Gastrocnemius medialis (tissue), 4 donors: ENCODE measurements at regions not wholly inside any gene's neighbourhood (a gene's known extent, or its start where the extent isn't known, plus 50 kb on each side); places are given as distances from the start of the nearest gene placed in this dataset.
"Not testable (repeated sequence)": the region's sequence is repeated elsewhere in the genome, so short reads cannot be mapped to it uniquely, and the experiment has no call there.

Experiments
- ATAC-seq, 2 donors: fragments of 150-250 bp; one replicate each; pipeline ENCODE4 v1.9.1; 2016
- DNase-seq, 2 donors: peaks; one replicate each; pipeline ENCODE4 v3.0.0-alpha.2; 2019
- H3K27ac ChIP-seq, 4 donors: fragments of 200-600 bp; sonication (generic); 1 replicate in 1 of 4; 2 replicates in 3 of 4; pipeline ENCODE4 v1.5.1; 2016 to 2018; ENCODE audit warnings: mild to moderate bottlenecking in 2 of 4, moderate library complexity in 1 of 4
- H3K27me3 ChIP-seq, 3 donors: fragments of 200-600 bp; sonication (generic) in 2 of 3; 1 replicate in 1 of 3; 2 replicates in 2 of 3; pipeline versions ENCODE4 v1.5.1 to v1.6.0; 2016 to 2019; ENCODE audit warnings: mild to moderate bottlenecking in 1 of 3, moderate library complexity in 1 of 3
- H3K36me3 ChIP-seq, 2 donors: fragments of 200-600 bp; sonication (generic) in 1 of 2; one replicate each; pipeline ENCODE4 v1.5.1; 2017 to 2018
- H3K4me1 ChIP-seq, 2 donors: fragments of 200-600 bp; sonication (generic) in 1 of 2; one replicate each; pipeline ENCODE4 v1.5.1; 2016 to 2017; ENCODE audit warnings: mild to moderate bottlenecking in 2 of 2
- H3K4me3 ChIP-seq, 4 donors: fragments of 200-600 bp; sonication (generic) in 3 of 4; 1 replicate in 1 of 4; 2 replicates in 3 of 4; pipeline ENCODE4 v1.5.1; 2016 to 2019; ENCODE audit warnings: mild to moderate bottlenecking in 2 of 4
- H3K9me3 ChIP-seq, 3 donors: fragments of 200-600 bp; sonication (generic) in 2 of 3; 1 replicate in 1 of 3; 2 replicates in 2 of 3; pipeline ENCODE4 v1.5.1; 2016 to 2019
- POLR2A ChIP-seq, 2 donors: fragments of 450-650 bp; IDR thresholded peaks; one replicate each; pipeline ENCODE4 v1.6.1; 2017; ENCODE audit warnings: antibody characterized with exemption in 2 of 2, mild to moderate bottlenecking in 2 of 2, moderate library complexity in 2 of 2
- in situ Hi-C, 4 donors: fragments of 200-750 bp; cut with MboI; loops; one replicate each; pipeline versions ENCODE4 v1.15.0 to v1.8.0; 2017; ENCODE audit warnings: low sequenced_read_pairs in 4 of 4
- intact Hi-C: fragments of 100-400 bp; cut with DNase I; formaldehyde crosslinking; loops from one replicate; pipeline ENCODE4 v1.15.1; 2023; ENCODE audit warnings: low total_unique reads
- TF ChIP-seq, protein P1 (sequence below), 5 experiments: fragments of 450-650 bp in 3 of 5; fragments of 200-600 bp in 2 of 5; sonication (generic) in 2 of 5; IDR thresholded peaks in 4 of 5; conservative IDR thresholded peaks in 1 of 5; 1 replicate in 4 of 5; 2 replicates in 1 of 5; pipeline ENCODE4 v1.5.1; 2016 to 2019; ENCODE audit warnings: antibody characterized with exemption in 5 of 5, mild to moderate bottlenecking in 3 of 5, moderate library complexity in 3 of 5

GRCh38 chr21:27954543-27955165 lies 987.8 kb upstream of the ADAMTS5 start:
- intact Hi-C loops (no loop called here), in situ Hi-C loops (no loop called here)
- H3K4me3 ChIP-seq: no peak overlapping the region
- DNase-seq (no peak), ATAC-seq (no peak)
- TF ChIP-seq, protein P1, sequence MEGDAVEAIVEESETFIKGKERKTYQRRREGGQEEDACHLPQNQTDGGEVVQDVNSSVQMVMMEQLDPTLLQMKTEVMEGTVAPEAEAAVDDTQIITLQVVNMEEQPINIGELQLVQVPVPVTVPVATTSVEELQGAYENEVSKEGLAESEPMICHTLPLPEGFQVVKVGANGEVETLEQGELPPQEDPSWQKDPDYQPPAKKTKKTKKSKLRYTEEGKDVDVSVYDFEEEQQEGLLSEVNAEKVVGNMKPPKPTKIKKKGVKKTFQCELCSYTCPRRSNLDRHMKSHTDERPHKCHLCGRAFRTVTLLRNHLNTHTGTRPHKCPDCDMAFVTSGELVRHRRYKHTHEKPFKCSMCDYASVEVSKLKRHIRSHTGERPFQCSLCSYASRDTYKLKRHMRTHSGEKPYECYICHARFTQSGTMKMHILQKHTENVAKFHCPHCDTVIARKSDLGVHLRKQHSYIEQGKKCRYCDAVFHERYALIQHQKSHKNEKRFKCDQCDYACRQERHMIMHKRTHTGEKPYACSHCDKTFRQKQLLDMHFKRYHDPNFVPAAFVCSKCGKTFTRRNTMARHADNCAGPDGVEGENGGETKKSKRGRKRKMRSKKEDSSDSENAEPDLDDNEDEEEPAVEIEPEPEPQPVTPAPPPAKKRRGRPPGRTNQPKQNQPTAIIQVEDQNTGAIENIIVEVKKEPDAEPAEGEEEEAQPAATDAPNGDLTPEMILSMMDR (IDR thresholded peaks at IDR 0.05 in 4 of 5, conservative IDR thresholded peaks at IDR 0.05 in 1 of 5): no peak
- TF ChIP-seq POLR2A (IDR thresholded peaks at IDR 0.05): no peak
- H3K36me3 ChIP-seq: no peaks in the 10 kb centered on the region
- H3K27me3 ChIP-seq: no peaks in the 10 kb centered on the region
- H3K9me3 ChIP-seq: no peaks in the 10 kb centered on the region
- no peak overlapping the region for H3K27ac ChIP-seq
- no peaks in the 10 kb centered on the region for H3K4me1 ChIP-seq

DNA sequence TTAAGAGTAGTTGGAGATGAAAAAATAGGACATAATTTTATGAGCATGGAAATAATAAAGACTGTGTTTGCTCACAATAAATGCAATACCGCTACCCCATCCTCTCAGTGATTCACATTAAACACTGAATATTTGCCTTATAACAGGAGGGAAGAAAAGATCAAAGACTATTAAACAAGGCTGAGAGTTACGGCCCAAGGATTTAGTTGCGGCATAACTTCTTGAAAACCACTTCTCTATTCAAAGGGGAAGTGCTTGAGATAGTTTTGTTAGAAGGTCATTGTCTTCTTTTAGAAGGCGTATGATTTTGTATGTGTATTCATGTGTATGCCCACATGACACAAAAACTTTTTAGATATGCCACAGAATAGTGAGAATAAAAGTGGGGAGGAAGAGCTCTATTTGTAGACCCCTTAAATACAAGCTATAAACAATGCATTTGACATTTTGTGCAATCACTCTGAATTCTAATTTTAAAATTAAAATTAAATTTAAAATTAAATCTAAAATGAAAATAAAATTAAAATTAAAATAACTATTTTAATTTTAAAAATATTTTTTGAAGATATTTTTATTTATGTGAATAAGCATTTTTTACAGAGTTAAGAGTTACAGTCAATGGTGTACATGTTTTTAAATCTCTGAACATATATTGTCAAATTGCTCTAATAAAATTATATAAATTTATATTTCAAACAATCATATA lies 986.6 kb upstream of the ADAMTS5 start:
- H3K27me3 ChIP-seq: no peaks in the 10 kb centered on the region
- in situ Hi-C loops: no loop called here

GRCh38 chr21:27949093-27949492 lies 982.2 kb upstream of the ADAMTS5 start:
- intact Hi-C loops, ATAC-seq, H3K27ac ChIP-seq, H3K36me3 ChIP-seq, H3K9me3 ChIP-seq, in situ Hi-C loops, DNase-seq, H3K4me3 ChIP-seq, H3K27me3 ChIP-seq, H3K4me1 ChIP-seq: not testable (repeated sequence)

More for the DNA sequence above, 986.6 kb upstream of the ADAMTS5 start:
- ATAC-seq (no peak), DNase-seq (no peak)
- H3K27ac ChIP-seq: no peak overlapping the region
- no peaks in the 10 kb centered on the region for H3K4me1 ChIP-seq
- intact Hi-C loops: no loop called here
- TF ChIP-seq, protein P1 (IDR thresholded peaks at IDR 0.05 in 4 of 5, conservative IDR thresholded peaks at IDR 0.05 in 1 of 5): no peak
- no peak for TF ChIP-seq POLR2A (IDR thresholded peaks at IDR 0.05)
- H3K36me3 ChIP-seq: no peaks in the 10 kb centered on the region
- H3K4me3 ChIP-seq: no peak overlapping the region
- H3K9me3 ChIP-seq: no peaks in the 10 kb centered on the region

DNA sequence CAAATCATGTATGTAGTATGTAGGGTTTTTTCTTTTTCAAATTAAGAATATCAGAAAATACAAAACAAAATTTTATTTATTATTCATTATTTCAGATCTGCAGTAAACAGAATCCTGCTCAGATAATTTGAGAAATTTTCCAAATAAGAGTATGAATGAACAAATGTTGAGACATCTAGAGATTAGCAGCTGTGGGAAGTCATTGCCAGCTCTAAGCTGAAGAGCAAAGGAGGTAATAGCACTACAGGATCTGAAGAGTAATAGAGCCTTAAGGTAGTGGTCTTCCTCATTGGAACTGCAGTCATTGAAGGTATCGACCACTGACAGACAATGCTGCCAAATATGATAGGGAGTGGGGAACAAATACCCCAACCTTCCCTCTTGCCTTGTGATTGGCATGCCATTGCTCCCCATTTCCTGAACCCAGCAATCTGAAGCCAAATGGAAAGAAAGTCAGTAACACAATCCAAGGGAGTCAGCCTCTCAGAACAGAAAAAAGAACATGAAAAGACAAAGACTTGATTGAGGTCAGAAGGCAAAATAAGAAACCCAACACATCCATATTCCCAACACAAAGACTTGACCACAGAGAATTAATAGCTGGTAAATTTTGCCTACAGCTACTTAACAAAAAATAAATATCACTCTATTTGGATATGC lies 963.4 kb upstream of the ADAMTS5 start:
- H3K4me3 ChIP-seq, H3K27me3 ChIP-seq, H3K36me3 ChIP-seq, DNase-seq, in situ Hi-C loops, H3K9me3 ChIP-seq, H3K27ac ChIP-seq, H3K4me1 ChIP-seq, ATAC-seq, intact Hi-C loops: not testable (repeated sequence)

DNA sequence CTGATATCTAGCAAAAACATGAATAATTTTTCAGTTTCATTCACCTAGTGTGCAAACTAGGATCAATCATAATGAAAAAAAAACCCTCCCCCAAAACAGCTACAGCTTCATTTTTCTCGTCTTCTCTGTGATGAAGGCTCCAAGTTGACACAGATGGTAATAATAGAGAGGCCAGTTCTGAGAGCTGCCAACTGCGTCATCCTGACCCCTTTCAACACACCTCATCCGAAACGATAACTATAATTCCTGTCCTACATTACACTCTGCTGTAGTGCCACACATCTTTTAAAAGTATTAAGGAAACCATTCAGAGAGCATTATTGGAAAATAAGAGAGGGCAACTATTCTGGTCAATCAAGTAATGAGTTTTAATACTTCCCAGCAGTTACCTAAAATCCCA lies 962.3 kb upstream of the ADAMTS5 start:
- H3K9me3 ChIP-seq, H3K27ac ChIP-seq, intact Hi-C loops, H3K27me3 ChIP-seq, H3K36me3 ChIP-seq, H3K4me3 ChIP-seq, H3K4me1 ChIP-seq, in situ Hi-C loops, ATAC-seq: not testable (repeated sequence)
- peak in 1 of 2 donors; percentile 33 for DNase-seq

DNA sequence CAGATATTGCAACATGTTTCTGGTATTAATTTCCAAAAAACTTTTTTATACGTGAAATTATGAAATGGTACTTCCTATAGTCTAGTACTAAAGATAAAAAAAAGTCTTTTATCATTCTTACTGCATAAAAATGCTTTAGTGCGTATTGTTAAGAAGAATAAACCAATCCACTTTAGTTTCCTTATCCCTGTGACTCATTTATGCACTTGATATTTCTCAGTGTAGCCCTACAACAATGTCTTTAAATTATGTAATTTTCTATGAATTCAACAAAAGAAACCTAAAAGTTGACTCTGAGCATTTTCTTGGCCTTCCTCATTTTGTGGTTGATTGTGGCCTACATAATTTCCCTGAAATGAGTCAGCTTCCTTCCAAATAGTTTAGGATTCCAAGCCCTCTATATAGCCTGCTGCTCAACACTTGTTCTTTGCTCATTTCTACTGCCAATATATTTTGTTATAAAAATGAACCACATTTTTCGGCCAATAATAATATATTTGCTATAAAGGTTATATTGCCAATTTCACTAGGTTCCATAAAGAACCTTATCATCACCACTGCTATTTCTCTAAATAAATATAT lies 961.7 kb upstream of the ADAMTS5 start:
- H3K27ac ChIP-seq, intact Hi-C loops, ATAC-seq, H3K36me3 ChIP-seq, in situ Hi-C loops, H3K27me3 ChIP-seq, H3K9me3 ChIP-seq, H3K4me3 ChIP-seq, DNase-seq, H3K4me1 ChIP-seq: not testable (repeated sequence)

- DNase-seq, H3K9me3 ChIP-seq, in situ Hi-C loops, H3K27ac ChIP-seq, ATAC-seq, H3K27me3 ChIP-seq, H3K4me3 ChIP-seq, intact Hi-C loops, H3K36me3 ChIP-seq, H3K4me1 ChIP-seq: not testable (repeated sequence)
Observed at GRCh38 chr21:27921421-27921820, 954.5 kb upstream of the ADAMTS5 start.

DNA sequence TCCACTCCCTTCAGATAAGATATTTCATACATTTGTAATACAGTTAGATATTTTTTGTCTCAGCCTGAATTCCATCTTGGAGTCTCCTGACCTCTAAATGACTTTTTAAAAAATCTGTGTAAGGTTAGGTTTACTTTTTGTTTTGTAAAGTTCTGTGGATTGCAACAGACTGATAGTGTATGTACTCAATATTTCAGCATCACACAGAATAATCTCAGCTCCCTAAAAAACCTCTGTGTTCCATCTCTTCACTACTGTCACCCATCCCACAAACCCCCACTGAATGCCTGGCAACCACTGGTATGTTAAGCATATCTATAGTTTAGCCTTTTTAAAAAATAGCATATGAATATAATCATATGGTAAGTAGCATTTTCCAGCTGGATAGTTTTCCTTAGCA lies 951.1 kb upstream of the ADAMTS5 start:
- DNase-seq, H3K27me3 ChIP-seq, H3K4me3 ChIP-seq, H3K36me3 ChIP-seq, H3K27ac ChIP-seq, H3K9me3 ChIP-seq, intact Hi-C loops, in situ Hi-C loops, H3K4me1 ChIP-seq, ATAC-seq: not testable (repeated sequence)

GRCh38 chr21:27916326-27916725 lies 949.4 kb upstream of the ADAMTS5 start:
- in situ Hi-C loops, H3K4me1 ChIP-seq, H3K9me3 ChIP-seq, H3K27me3 ChIP-seq, H3K27ac ChIP-seq, H3K4me3 ChIP-seq, intact Hi-C loops, DNase-seq, H3K36me3 ChIP-seq, ATAC-seq: not testable (repeated sequence)
